Coronary artery (tissue), 2 donors: ENCODE measurements at regions not wholly inside any gene's neighbourhood (a gene's known extent, or its start where the extent isn't known, plus 50 kb on each side); places are given as distances from the start of the nearest gene placed in this dataset.
"Not testable (repeated sequence)": the region's sequence is repeated elsewhere in the genome, so short reads cannot be mapped to it uniquely, and the experiment has no call there.

ENCODE experiments used
- DNase-seq: peaks from one replicate; pipeline ENCODE4 v3.0.0-alpha.2; 2017; ENCODE audit warnings: low spot score
- H3K27ac ChIP-seq, 2 donors: fragments of 200-600 bp; sonication (generic); one replicate each; pipeline ENCODE4 v1.5.1; 2016 to 2019
- H3K4me3 ChIP-seq: fragments of 200-600 bp; sonication (generic); 2 replicates; pipeline ENCODE4 v1.5.1; 2016; ENCODE audit warnings: mild to moderate bottlenecking, moderate library complexity
- CTCF ChIP-seq: fragments of 200-600 bp; sonication (generic); IDR thresholded peaks from one replicate; pipeline ENCODE4 v1.5.1; 2019; ENCODE audit warnings: antibody characterized with exemption

DNA sequence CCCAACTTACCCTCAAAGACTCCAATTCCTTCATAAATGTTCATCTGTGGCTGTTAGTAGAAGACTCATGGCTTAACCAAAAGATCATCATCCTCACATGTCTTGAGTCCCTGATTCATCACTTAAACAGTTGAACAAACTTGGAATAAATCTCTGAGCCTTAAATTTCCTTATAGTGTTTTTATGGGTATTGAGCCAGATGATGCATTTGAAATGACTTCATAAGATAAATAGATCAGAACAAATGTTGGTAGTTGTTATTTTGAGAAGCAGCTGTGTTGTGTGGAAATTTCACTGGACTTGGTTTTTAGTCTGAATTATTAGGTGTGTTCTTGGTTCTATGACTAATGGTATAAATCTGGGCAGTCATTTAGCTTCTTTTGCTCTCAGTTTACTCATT is 236.2 kb downstream of the NNT start:
- no peak for TF ChIP-seq CTCF
- no peak for DNase-seq
- H3K4me3 ChIP-seq: no peak overlapping the region
- H3K27ac ChIP-seq: no peak overlapping the region

DNA sequence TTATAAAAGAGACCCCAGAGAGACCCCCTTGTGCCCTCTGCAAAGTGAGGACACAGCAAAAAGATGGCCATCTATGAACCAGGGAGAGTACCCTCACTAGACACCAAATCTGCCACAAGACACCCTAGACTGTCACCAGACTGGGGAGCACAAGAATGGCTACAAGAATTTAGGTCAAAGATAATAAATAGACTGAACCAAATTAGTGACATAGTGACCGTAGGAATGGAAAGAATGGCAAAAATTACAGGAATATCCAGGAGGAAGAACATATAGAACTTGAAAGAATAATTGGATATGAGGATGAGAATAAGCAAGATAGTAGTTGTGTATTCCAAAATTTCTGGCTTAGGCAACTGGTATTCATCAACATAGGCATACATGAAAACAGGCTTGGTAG is 235.0 kb downstream of the NNT start:
- TF ChIP-seq CTCF: no peak
- Histone ChIP-seq H3K4me3 (no peak overlapping the region), H3K27ac (no peak overlapping the region)
- no peak for DNase-seq

DNA sequence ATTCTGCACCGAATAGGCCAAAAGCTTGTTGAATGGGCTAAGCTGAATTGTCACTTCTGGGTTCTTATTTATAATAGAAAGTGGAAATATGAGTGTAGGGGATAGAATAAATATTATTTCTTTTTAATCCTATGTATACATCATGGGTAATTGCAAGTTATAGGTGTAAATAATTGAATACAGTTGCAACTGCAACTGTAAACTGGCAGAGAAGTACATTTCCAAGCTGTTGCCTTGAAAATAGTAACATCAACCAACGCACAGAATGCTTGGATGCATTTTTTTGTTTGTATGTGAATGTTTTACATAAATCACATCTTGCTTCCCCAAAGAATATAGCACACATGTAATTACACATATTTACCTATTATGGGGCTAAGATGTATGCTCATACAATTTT is 234.1 kb downstream of the NNT start:
- no peak for TF ChIP-seq CTCF
- Histone ChIP-seq H3K4me3 (no peak overlapping the region), H3K27ac (no peak overlapping the region)
- no peak for DNase-seq

GRCh38 chr5:43833961-43834360 is 231.0 kb downstream of the NNT start:
- no peak overlapping the region for H3K4me3 ChIP-seq
- DNase-seq: no peak
- no peak for TF ChIP-seq CTCF
- no peak overlapping the region for H3K27ac ChIP-seq

- not testable (repeated sequence) for H3K27ac ChIP-seq, H3K4me3 ChIP-seq, DNase-seq
Observed at GRCh38 chr5:43824325-43824964, 221.5 kb downstream of the NNT start.

DNA sequence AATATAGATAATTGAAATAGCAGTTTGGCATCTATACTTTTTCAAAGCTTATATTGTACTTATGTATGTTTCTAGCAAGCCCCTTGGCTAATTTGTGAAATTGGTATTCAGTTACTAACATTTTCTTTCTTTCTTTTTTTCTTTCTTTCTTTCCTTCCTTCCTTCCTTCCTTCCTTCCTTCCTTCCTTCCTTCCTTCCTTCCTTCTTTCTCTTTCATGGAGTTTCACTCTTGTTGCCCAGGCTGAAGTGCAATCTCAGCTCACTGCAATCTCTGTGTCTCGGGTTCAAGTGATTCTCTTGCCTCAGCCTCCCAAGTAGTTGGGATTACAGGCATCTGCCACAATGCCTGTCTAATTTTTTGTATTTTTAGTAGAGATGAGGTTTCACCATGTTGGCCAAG is 215.4 kb downstream of the NNT start:
- H3K27ac ChIP-seq, DNase-seq, H3K4me3 ChIP-seq: not testable (repeated sequence)

- no peak overlapping the region for H3K4me3 ChIP-seq
- no peak overlapping the region for H3K27ac ChIP-seq
- DNase-seq: no peak
- no peak for TF ChIP-seq CTCF
Observed at GRCh38 chr5:43815497-43815896, 212.5 kb downstream of the NNT start.

DNA sequence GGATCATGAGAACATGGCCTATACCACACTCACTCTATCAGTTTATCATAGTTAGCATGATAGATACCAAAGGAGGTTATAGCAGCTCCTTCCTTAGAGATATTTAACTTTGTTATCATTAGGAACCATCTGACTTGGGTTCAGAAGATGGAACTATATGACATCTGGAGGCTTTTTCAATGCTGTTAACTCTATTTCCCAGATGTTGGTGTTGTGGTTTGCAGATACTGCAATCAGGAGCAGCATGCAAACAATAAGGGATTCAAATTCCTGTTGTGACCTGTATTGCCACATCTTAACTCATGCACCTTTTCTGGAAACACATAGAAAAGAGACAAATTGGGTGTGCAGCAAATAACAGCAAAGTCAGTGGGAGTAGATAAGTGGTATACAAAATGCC is 201.7 kb downstream of the NNT start:
- no peak for TF ChIP-seq CTCF
- DNase-seq: no peak
- Histone ChIP-seq H3K27ac (no peak overlapping the region), H3K4me3 (no peak overlapping the region)
